Keratinocyte (primary cell): ENCODE measurements at regions not wholly inside any gene's neighbourhood (a gene's known extent, or its start where the extent isn't known, plus 50 kb on each side); places are given as distances from the start of the nearest gene placed in this dataset.

Experiments
- CTCF ChIP-seq, 3 experiments: IDR thresholded peaks in 1 of 3; conservative IDR thresholded peaks in 1 of 3; optimal IDR thresholded peaks in 1 of 3; 2 replicates in 2 of 3; 3 replicates in 1 of 3; pipeline versions ENCODE3 to v1.5.1; 2011; ENCODE audit warnings: low read length in 3 of 3, mild to moderate bottlenecking in 3 of 3, moderate library complexity in 2 of 3, control low read depth in 1 of 3, inconsistent platforms in 1 of 3; ENCODE audit not compliant: insufficient read depth in 2 of 3; ENCODE audit errors: extremely low read depth in 1 of 3
- EZH2 ChIP-seq: IDR thresholded peaks from one replicate; pipeline ENCODE4 v1.6.1; 2012; ENCODE audit warnings: inconsistent platforms, mild to moderate bottlenecking, low read length, moderate library complexity

GRCh38 chr20:19874040-19874727 lies 116.1 kb downstream of the RIN2 start:
- no peak for TF ChIP-seq EZH2
- no peak for TF ChIP-seq CTCF (optimal IDR thresholded peaks at IDR 0.05 in 1 of 3, IDR thresholded peaks at IDR 0.05 in 1 of 3, conservative IDR thresholded peaks at IDR 0.05 in 1 of 3; ENCODE audit: extremely low read depth in 1 of 3, insufficient read depth in 2 of 3, low read length in 3 of 3)
